Stimulated activated CD8-positive, alpha-beta memory T cell treated with anti-CD3 and anti-CD28 coated beads, Interleukin-4, amount 100 ng/mL, for 4 hours (primary cell): ENCODE measurements at regions not wholly inside any gene's neighbourhood (a gene's known extent, or its start where the extent isn't known, plus 50 kb on each side); places are given as distances from the start of the nearest gene placed in this dataset.

Experiments
- DNase-seq, 2 donors: peaks; one replicate each; pipeline ENCODE4 v3.0.0-alpha.2; 2020; ENCODE audit warnings: low read depth in 2 of 2, low spot score in 1 of 2

DNA sequence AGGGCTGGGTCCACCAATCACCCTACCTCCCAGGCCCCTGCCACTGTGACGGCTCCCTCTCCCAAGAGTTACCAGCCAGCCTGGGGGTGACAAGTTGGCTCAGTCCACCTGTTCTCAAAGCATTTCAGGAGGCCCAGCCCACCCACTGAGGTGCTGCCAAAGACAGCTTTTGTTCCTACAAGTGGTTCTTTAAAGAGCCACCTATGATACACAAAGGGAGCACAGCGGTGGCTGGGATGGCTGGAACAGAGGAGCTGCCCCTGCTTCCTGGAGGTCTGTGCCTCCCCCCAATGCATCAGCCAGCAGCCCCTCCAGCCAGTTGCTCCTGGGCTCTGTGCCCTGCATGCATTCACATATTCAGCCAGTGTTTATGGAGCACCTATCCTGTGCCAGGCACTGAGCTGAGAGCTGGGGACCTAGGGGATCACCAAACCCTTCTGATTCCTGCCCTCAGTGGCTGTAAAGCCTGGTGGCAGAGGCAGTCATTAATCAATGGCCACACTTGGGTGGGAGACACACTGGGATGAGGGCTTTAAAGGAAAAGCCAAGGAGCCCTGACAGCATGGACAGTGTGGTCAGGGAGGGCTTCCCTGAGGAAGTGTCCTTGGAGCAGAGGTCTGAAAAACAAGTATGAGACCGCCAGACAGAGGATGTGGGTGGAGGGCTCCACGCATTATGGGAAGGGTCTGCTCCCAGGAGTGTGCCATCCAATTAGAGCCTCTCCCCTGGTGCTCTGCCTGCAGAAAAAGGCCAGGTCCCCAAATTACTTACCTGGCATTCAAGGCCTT is 107.1 kb upstream of the LINGO1 start:
- no peak for DNase-seq

DNA sequence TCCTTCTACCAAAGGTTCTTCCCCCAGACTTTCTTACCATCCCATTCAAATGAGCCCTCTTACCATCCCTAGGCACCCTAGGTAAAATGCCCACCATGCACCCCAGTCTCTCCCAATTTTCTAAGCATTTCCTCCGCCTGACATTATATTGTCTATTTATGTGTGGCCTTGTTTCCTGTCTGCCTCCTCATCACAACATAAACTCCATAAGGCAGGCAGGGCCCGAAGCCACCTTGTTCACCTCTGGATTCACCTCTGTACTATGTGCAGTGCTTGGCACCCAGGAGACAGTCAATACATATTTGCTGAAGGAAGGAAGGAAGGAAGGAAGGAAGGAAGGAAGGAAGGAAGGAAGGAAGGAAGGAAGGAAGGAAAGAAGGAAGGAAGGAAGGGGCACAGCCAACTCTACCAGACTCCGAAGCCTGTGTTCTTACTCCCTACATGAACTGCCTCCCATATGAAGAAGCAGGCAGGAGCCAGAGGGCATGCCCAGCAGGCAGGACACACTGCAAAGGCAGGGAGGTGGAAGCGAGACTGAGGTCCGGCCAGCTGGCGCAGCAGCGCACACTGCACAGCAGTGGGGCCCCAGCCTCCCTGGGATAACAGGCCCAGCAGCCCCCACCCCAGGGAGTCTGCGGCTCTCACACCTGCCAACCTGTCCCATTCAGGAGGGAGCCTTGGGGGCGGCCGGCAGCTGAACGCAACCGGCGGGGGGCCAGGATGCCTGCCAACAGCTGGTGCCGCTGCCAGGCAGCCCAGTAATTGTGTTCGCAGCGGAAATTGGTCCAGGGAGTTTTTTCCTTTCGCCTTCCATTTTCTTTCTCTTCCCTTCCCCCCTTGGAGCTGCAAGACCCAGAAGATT is 106.0 kb upstream of the LINGO1 start:
- no peak for DNase-seq

DNA sequence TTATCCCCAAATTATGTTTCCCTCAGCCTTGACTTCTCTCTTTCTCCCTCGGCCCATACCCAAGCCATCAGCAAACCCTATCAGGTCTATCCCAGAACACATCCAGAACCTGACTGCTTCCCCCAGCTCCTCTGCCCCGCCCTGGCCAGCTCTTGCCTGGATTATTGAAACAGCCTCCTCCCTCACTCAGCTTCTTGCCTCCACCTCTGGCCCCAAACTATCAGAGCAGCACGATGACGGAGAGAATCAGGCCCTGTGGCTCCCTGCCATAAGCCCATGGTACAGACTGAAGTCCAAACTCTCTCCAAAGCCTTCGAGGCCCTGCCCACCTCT is 105.3 kb upstream of the LINGO1 start:
- no peak for DNase-seq

DNA sequence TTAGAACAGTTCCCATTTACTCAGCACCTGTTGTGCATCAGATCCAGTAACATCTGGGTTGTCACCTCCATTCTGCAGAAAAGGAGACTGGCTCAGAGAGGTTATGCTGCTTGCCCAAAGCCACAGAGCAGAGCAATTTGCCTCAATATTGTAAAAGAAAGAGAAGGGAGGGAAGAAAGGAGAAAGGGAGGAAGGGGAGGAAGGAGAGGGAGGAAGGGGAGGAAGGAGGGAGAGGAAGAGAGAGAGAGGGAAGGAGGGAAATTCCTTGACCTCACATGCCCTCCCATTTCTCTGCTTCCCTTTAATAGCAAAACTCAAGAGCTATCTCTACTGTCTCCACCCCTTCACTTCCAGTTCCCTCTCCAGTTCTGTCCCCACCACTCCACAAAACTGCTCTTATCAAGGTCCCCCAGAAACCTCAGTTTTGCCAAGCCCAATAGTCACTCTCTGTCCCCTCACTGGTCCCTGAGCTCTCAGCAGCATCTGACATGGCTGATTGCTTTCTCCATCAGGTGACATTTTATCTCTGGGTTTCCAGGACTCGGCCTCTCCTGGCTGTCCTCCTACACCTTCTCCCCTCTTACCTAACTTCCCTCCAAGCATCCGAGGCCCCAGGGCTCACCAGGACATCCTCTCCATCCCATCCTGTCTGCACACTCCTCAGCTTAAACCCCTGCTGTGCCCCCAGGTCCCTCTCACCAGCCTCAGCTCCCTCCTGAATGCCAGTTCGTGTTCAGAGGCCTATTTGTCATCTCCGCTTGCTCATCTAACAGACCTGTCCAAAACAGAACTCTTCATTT is 104.7 kb upstream of the LINGO1 start:
- no peak for DNase-seq

DNA sequence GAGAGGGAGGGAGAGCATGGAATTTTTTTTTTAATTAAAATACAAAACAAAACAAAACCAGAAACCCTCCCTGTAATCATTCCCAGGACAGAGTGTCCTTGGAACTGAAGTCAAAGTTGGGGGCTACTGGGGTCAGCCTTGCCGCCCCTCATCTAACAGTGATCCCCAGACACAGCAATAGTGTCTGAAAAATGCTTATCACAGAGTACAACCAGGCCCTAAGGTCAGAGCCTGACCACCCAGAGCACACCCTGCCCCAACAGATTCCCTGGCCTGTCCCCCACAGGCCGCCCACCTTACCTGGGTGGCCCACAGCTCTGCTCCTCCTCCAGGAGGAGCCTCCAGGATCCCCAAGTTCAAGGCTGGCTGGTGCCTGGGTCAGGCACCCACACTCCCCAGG is 101.6 kb upstream of the LINGO1 start:
- DNase-seq: no peak

DNA sequence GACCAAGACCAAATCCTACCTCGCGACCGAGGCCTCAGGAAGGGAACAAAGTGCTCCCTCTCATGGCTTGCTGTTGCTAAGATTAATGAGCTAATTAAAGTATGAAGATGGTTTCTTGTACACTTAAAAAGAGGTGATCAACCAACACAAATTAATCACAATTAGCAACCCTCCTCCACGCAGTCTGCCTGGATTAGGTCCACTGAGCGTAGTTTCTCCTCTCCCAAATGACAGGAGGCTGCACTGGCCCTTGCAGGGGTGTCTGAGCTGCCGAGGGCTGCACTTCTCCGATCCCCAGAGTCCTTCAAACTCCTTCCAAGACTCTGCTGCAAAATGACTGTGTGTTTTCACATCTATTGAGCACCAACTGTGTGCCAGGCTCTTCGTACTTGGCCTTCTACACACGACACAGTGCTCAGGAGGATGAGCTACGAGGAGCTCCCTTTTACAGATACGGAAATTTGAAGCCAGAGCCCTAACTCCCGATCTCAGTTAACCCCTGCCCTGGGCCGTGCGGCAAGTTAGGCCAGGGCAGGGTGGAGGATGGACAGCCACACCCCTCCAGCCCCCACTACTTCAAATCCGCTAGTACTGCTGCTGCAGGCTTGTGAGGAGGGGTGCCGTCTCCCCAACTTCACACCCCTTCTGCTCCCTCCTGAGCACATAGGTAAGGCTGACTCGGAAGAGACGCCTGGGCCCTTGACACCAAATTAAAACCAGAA is 101.0 kb upstream of the LINGO1 start:
- no peak for DNase-seq

DNA sequence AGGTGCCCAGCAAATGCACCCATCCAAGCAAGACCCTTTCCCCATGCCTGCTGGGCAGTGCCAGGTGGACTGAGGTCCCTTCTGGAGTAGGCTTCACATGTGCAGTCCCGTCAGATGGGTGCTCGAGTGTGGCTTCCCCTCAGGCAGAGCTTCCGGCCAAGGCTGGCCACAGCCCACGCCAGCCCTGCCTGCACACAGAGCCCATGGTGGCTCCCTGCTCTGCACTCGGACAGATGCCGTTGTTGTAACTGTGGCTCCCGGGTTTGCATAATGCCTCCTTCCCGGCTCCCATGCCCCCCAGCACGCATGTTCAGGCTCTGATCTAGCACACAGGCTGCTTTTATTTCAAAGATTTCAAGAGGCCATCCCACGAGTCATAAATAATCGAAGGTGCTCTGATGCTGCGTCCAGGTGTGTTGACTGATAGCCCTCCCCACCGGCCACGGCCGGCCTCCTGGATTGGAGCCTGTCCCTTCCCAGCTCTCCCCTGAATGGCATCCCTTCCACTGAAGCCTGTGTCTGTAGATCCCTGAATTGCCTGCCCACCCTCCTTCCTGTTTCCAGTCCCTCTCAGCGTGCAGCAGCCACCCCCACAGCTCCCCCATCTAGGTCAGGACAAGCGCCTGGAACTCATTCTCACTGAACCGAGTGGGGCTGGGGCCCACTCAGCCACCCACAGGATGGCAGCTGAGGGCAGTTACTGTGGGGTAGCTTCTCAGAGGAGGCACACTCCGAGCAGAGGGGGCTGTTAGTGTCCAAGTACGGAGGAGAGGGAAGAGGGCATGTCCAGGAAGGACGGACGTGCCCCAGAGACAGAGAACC is 100.0 kb upstream of the LINGO1 start:
- no peak for DNase-seq

DNA sequence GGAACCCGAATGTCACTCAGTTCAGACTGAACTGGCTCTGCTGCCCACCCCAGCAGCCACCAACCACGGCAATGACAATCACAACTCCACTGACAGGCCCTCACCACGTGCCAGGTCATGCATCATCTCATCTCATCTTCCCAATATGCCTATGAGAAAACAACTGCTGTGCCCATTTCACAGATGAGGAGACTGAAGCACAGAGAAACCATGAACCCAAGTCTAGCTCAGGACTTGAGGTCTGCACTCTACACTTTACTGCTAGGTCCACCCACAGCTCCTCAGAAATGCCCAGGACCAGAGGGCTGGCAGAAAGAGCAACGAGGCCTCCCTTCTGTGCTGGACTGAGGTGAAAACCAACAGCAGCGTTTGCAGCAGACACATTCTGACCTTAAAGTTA is 99.2 kb upstream of the LINGO1 start:
- DNase-seq: no peak

DNA sequence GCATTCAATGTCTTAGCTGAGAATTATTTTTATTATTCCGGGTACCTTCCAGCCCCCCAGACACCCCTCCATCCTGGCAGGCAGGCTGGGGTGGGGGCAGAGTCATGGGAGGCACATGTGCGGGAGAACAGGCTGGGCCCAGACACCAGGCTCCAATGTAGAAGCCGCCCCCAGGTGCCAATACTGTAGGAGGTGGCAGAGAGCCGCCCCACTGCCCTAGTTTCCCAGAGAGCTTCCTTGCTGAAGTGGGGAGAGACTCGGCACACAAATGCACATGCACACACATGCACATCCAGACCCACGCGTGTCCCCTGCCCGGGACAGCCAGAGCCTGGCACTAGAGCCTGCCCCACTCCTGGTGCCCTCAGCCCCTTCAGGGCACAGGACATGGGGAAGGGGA is 98.4 kb upstream of the LINGO1 start:
- DNase-seq: no peak

DNA sequence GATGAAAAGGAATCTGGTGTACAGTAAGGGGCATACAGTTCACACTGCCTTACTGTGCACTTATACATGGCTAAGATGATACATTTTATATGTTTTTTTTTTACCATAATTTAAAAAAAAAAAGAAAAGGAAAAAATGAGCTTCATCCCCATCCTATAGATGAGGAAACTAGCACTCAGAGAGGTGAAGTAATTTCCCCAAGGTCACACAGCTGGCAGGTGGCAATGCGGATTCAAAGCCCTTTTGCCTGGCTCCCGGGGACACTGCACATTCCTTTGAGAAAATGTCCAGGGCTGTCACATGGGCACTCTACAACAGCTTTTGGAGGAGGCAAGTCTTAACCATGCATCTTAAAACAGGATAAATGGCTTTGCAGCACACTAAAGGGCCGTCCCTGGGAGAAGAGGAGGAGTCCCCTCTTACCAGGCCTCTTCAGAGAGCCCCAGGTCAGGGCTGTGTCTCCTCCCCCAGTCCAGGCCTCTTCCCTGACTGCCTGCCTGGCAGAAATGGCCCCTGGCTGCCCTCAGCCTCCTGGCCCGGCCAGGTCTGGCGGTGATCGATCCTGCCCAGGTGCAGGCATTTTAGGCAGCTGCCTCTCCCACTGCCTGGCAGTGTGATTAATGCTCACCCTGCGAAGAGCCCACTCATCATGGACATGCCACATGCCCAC is 95.1 kb upstream of the LINGO1 start:
- DNase-seq: no peak

DNA sequence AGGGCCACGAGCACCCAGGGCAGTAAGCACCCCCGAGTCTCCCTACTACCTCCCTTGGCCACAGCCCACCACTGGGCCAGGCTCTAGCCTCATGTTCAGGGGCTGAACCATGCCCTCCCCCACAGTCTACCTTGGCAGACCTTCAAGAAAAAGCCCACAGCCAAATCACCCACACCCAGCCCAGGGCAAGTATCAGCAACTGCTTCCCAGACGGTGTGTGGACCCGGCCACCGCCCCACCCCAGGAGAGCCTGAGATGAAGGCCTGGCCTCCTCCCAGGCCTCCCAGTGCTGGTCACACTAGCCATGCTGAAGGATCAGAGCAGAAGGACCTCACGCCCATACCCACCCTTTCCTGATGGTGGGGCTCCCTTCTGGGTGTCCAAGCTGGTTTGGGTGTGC is 92.0 kb upstream of the LINGO1 start:
- DNase-seq: no peak

DNA sequence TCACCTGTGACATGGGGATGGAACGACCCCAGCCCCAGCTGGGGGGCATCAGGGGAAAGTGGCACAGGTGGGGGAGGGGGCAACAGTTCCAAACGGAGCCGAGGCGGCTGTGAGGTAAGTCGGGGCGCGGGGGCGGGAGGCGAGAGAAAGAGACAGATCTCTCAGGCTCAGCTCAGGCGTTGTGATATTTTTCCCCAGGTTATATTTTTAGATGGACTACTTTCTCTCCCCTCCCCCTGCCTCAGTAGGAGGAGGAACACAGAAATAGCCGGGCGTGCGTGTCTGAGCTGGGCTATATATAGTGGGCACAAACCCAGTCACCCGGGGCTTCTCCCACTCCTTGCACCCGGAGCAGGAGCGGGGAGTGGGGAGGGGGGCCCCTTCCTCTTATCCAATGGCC is 91.0 kb upstream of the LINGO1 start:
- no peak for DNase-seq

DNA sequence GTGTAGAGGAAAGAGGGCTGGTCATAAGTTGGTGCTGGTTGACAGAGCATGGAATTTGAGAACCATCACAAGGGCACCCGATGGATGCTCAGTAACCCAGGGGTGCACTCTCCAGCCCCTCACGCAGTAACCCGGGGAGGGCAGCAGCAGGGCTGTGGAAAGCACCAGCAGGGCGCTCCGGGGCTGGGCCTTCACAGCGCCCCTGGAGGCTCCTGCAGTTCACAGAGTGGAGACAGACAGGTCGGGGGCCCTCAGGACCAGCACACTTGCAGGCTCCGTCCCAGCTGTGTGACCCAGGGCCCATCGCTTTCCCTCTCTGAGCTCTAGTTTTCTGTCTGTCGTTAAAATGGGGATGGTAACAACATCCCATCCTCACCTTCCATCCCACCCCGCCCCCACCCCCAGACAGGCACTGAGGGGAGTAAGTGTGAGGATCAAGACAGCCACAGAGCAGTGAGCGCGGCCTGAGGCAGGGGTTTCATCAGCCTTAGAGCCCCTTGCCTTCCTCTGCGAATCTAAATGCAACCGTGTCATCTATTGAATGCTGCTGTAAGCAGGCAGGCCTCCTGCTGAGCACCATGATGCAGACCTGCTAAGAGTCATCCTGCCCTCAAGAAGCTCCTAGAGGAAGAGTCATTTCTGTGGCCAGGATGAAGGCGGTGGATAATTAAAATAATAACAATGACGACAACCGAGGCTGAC is 90.2 kb upstream of the LINGO1 start:
- no peak for DNase-seq

DNA sequence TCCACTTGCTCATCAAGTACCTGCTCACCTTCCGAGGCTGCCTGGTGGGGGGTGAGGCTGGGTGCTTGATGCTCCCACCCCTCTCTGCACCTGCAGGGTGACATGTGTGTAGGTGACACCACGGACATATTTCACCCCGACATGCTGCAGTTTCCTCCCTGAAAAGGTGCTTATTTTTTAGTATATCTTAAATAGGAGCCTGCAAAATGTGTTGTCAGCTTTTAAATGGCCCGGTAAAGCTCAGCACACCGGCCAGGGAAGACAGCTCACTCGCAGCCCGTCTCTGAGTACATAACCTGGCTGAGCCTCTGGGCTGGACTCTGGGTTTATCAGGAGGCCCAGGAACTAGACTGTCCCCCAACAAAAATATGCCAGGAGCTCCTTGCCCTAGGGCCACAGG is 89.3 kb upstream of the LINGO1 start:
- no peak for DNase-seq

DNA sequence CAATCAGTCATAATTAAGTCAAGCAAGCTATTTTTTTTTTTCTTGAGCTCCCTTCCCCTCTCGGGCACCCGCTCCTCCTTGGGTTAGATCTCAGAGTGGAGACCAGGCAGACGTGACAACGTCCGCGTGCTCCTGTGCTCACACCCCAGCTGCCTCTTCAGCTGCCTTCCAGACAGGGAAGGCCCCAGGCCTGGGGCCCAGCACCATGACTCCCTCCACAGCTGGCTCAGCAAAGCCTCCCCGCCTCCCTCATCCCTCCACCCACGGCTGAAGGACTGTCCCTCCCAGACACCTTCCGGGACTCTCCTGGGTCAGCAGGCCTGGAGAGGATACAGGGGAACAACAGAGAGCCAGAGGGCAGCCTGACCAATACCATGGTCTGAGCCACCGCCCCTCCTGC is 87.9 kb upstream of the LINGO1 start:
- DNase-seq: no peak

DNA sequence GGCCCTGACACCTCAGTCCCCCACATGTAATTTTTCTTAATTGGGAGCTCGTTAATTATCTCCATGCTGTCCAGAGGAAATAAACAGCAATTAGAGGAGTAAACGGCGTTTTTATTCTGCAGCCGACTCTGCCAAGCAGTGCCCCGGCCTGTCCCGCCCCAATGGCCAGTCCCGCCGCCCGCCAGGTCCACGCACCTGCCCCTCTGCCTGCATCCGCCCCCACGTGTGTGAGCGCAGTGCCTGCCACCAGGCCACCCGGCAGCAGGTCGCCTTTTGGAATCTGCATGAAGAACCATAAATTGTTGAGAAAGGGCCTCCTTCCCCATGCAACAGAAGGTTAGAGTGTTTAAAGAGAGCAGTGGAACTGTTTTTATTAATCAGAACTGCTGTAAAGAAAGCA is 87.5 kb upstream of the LINGO1 start:
- no peak for DNase-seq

DNA sequence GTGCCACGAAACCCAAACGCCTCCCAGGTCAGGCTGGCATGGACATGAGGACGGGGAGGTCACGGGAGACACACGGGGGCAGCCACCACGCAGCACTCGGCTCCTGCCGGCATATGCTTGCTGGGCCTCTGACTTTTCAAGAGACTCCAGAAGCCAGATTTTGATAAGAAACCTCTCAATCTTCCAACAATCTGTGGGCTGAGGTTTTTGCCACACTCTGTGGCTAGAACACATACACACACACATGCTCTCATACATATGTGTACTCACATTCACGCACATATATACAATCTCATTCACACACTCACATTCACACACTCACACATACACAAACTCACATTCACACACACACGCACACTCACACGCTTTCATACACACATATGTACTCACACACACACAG is 86.7 kb upstream of the LINGO1 start:
- DNase-seq: no peak

DNA sequence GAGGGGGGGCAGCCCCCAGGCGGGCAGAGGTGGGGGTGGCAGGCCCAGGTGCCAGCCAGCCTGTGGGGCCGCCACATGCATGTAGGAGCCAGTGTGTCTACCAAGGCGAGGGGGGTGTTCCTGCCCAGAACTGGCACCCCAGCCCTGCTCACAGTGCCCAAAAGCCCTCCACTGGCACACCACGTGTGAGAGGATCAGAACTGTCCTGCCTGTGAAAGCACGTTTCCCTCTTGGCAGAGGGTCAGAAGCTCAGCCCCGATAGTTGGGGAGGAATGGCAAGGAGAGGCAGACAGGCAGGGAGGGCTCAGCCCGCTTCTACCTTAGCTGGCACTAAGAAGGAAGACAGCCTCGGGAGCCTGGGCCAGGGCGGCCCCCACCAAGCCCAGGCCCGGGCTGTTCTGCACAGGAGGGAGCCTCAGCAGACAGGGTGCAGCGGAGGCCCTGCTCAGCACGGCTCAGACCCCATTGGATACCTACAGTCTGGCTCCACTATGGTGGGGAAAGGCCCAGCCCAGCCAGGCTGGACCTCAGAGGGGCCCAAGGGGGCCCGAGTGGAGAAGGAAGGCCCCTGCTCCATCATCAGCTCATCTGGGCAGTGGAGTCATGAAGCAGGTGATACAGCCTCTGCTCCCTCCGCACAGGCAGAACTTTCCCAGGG is 84.8 kb upstream of the LINGO1 start:
- no peak for DNase-seq
